ENCODE measurements at regions not wholly inside any gene's neighbourhood (a gene's known extent, or its start where the extent isn't known, plus 50 kb on each side); places are given as distances from the start of the nearest gene placed in this dataset.
"Not testable (repeated sequence)": the region's sequence is repeated elsewhere in the genome, so short reads cannot be mapped to it uniquely, and the experiment has no call there.

- TF ChIP-seq CTCF (IDR thresholded peaks at IDR 0.05 in 8 of 11, conservative IDR thresholded peaks at IDR 0.05 in 3 of 11); POLR2AphosphoS5 (IDR thresholded peaks at IDR 0.05); POLR2A (IDR thresholded peaks at IDR 0.05): not testable (repeated sequence)
Measured at GRCh38 chr21:5080015-5080414, 5441.4 kb upstream of the TPTE start.

Measured in spleen (tissue), 7 donors.